Kidney epithelial cell (primary cell): ENCODE measurements at regions not wholly inside any gene's neighbourhood (a gene's known extent, or its start where the extent isn't known, plus 50 kb on each side); places are given as distances from the start of the nearest gene placed in this dataset.
"Not testable (repeated sequence)": the region's sequence is repeated elsewhere in the genome, so short reads cannot be mapped to it uniquely, and the experiment has no call there.

ENCODE experiments used
- DNase-seq: peaks from one replicate; pipeline ENCODE4 v3.0.0-alpha.2; 2010; ENCODE audit warnings: low read depth
- H3K27me3 ChIP-seq: 2 replicates; pipeline ENCODE4 v1.6.0; 2011; ENCODE audit warnings: low read length; ENCODE audit not compliant: control insufficient read depth, insufficient read depth
- H3K36me3 ChIP-seq: 2 replicates; pipeline ENCODE4 v1.5.1; 2011; ENCODE audit warnings: low read length; ENCODE audit not compliant: control insufficient read depth, insufficient read depth
- H3K4me3 ChIP-seq: 2 replicates; pipeline ENCODE4 v1.5.1; 2011; ENCODE audit warnings: low read depth, mild to moderate bottlenecking, control low read depth, low read length
- TF ChIP-seq, protein P1 (sequence below): IDR thresholded peaks from 2 replicates; pipeline ENCODE4 v1.5.1; 2011; ENCODE audit warnings: mild to moderate bottlenecking, moderate library complexity, low read length, control low read depth, inconsistent platforms; ENCODE audit not compliant: insufficient read depth, poor library complexity, severe bottlenecking

DNA sequence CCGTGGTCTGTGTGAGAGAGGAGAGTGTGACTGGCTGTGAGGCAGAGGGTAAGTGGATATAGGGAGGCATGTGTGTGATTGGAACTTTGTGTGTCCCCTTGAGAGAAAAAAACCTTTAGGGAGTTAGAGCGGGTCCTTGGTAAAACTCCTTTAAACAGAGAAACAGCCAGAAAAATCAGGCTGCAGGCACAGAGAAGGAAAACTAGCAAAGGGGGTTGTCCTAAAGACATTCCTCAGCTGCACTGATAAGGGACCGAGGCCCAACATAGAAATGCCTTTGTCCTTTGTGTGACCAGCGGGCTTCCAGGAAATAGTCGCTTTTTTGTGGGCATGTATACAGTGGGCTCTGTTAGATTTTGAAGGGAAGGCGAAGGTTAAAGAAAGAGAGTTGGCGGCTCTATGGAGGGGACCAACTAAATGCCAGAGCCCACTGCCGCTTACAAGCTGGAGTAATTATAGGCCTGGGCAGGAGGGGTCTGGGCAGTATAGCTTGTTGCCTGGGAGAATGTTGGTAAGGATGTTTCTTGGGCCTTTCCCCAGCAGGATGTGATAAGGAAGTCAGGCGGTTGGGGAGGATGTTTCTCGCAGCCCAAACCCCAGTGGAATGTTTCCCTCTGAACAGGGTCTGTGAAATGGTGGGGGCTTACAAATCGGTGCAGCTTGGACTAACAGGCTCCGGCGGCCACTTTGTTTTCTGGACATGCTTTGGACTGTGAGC is 313.7 kb upstream of the ZNF337 start:
- H3K27me3 ChIP-seq, H3K36me3 ChIP-seq, DNase-seq: not testable (repeated sequence)
- peak overlapping the region; percentile 73 for H3K4me3 ChIP-seq

DNA sequence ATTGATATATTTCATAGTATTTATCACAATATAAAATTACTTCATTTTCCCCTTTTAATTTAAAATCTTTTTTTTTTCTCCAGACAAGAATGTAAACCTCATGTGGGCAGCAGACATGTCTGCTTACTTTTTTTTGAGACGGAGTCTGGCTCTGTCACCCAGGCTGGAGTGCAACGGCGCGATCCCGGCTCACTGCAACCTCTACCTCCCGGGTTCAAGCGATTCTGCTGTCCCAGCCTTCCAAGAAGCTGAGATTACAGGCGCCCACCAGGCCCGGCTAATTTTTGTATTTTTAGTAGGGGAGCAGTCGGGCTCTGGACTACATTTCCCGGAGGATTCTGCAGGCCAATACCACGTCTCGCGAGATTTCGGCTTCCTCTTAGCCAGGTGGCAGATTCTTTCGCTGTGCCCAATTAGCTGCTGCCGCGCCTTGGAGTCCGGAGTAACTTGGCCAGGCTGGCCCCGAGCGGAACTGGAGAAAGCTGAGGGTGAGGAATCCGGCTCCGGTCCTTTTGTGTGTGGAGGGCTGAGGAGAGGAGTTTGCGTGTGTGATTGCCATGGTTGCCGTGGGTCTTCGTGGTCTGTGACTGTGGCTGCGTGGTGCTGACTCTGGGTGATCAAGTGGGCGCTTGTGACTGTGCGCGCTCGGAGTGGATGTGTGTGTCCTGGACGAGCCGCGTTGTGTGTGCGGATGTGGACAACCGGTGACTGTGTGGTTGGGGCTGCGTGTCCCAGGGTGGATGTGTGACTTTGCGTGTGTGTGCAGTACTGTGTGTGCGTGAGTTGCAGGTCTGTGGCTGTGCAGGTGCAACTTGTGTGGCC is 313.0 kb upstream of the ZNF337 start:
- H3K27me3 ChIP-seq, H3K36me3 ChIP-seq: not testable (repeated sequence)
- H3K4me3 ChIP-seq, result peak overlapping the region; percentile 73
- peak; percentile 77 for DNase-seq

DNA sequence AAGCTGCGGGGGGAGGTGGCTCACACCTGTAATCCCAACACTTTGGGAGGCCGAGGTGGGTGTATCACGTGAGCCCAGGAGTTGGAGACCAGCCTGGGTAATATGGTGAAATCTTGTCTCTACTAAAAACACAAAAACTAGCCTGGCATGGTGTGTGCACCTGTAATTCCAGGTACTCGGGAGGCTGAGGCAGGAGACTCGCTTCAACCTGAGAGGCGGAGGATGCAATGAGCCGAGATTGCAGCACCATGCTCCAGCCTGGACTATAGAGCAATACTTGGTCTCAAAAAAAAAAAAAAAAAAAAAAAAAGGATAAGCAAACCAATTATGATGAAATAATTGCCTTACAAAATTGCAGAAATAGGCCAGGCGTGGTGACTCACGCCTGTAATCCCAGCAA is 311.4 kb upstream of the ZNF337 start:
- not testable (repeated sequence) for DNase-seq, H3K4me3 ChIP-seq, H3K36me3 ChIP-seq, H3K27me3 ChIP-seq

GRCh38 chr20:26006164-26006563 is 309.5 kb upstream of the ZNF337 start:
- DNase-seq, H3K4me3 ChIP-seq, H3K36me3 ChIP-seq: not testable (repeated sequence)

GRCh38 chr20:26003959-26004358 is 307.3 kb upstream of the ZNF337 start:
- H3K27me3 ChIP-seq, H3K36me3 ChIP-seq, H3K4me3 ChIP-seq, DNase-seq: not testable (repeated sequence)

More at GRCh38 chr20:26006164-26006563, 309.5 kb upstream of the ZNF337 start:
- not testable (repeated sequence) for H3K27me3 ChIP-seq

- DNase-seq, H3K27me3 ChIP-seq, H3K4me3 ChIP-seq, H3K36me3 ChIP-seq: not testable (repeated sequence)
Measured at GRCh38 chr20:25997367-25998038, 300.9 kb upstream of the ZNF337 start.

DNA sequence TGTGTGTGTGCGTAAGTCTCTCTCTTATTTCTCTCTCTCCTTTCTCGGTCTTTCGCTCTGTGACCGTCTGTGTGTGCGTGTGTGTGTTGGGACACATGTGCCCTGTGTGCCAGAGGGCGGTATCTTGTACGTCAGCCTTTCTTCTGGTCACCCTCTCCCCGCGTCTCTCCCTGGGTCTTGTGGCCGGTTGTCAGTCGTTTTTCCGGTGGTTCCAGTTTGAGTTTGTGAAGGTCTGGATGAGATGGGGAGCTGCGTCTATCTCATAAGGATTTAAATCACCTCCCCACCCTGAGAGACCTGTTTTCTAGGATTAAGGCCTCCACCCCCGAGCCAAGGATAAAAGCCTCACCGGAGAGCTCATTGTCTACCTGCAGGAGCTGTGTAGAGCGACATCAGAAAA is 295.5 kb upstream of the ZNF337 start:
- no peak for DNase-seq
- H3K27me3 ChIP-seq, result no peaks in the 10 kb centered on the region
- TF ChIP-seq, protein P1, sequence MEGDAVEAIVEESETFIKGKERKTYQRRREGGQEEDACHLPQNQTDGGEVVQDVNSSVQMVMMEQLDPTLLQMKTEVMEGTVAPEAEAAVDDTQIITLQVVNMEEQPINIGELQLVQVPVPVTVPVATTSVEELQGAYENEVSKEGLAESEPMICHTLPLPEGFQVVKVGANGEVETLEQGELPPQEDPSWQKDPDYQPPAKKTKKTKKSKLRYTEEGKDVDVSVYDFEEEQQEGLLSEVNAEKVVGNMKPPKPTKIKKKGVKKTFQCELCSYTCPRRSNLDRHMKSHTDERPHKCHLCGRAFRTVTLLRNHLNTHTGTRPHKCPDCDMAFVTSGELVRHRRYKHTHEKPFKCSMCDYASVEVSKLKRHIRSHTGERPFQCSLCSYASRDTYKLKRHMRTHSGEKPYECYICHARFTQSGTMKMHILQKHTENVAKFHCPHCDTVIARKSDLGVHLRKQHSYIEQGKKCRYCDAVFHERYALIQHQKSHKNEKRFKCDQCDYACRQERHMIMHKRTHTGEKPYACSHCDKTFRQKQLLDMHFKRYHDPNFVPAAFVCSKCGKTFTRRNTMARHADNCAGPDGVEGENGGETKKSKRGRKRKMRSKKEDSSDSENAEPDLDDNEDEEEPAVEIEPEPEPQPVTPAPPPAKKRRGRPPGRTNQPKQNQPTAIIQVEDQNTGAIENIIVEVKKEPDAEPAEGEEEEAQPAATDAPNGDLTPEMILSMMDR, result no peak
- no peaks in the 10 kb centered on the region for H3K36me3 ChIP-seq
- no peak overlapping the region for H3K4me3 ChIP-seq

- no peak for DNase-seq
- no peaks in the 10 kb centered on the region for H3K36me3 ChIP-seq
- TF ChIP-seq, protein P1, result no peak
- H3K27me3 ChIP-seq, result no peaks in the 10 kb centered on the region
- H3K4me3 ChIP-seq, result no peak overlapping the region
Measured at GRCh38 chr20:25991756-25992130, 295.1 kb upstream of the ZNF337 start.
